ENCODE measurements at regions not wholly inside any gene's neighbourhood (a gene's known extent, or its start where the extent isn't known, plus 50 kb on each side); places are given as distances from the start of the nearest gene placed in this dataset.

GRCh38 chr14:56860441-56860840, 50.2 kb upstream of the OTX2 start:
- H3K27ac Mint-ChIP-seq (ENCODE audit: unreplicated experiment), result no peak overlapping the region
- TF ChIP-seq CTCF (conservative IDR thresholded peaks at IDR 0.05), result no peak
- H3K4me1 Mint-ChIP-seq, result peaks cover 18% of the 10 kb centered on the region
- H3K36me3 Mint-ChIP-seq (ENCODE audit: low read depth), result no peaks in the 10 kb centered on the region
- peaks cover 82% of the 10 kb centered on the region for H3K27me3 Mint-ChIP-seq (ENCODE audit: low read depth)
- H3K4me3 Mint-ChIP-seq, result no peak overlapping the region
- H3K9me3 Mint-ChIP-seq, result no peaks in the 10 kb centered on the region
- DNase-seq (ENCODE audit: low read depth, low spot score), result no peak
